ENCODE measurements at regions not wholly inside any gene's neighbourhood (a gene's known extent, or its start where the extent isn't known, plus 50 kb on each side); places are given as distances from the start of the nearest gene placed in this dataset.

- Histone ChIP-seq H2AFZ (no peak overlapping the region), H3K9ac (no peak overlapping the region), H3K4me1 (no peaks in the 10 kb centered on the region), H3K4me3 (ENCODE audit: low read depth, low read length) (no peak overlapping the region), H3K27ac (no peak overlapping the region), H3K9me3 (ENCODE audit: control insufficient read depth, low read length) (no peaks in the 10 kb centered on the region), H3K4me2 (ENCODE audit: low read length) (no peak overlapping the region), H3K27me3 (ENCODE audit: control insufficient read depth, insufficient read depth, low read length) (no peaks in the 10 kb centered on the region), H3K36me3 (ENCODE audit: control insufficient read depth, insufficient read depth, low read length) (no peaks in the 10 kb centered on the region), H3K79me2 (no peaks in the 10 kb centered on the region)
- no peak for TF ChIP-seq CTCF (IDR thresholded peaks at IDR 0.05)
Observed at GRCh38 chr18:44597797-44598196, 82.9 kb upstream of the SETBP1 start.

DNA sequence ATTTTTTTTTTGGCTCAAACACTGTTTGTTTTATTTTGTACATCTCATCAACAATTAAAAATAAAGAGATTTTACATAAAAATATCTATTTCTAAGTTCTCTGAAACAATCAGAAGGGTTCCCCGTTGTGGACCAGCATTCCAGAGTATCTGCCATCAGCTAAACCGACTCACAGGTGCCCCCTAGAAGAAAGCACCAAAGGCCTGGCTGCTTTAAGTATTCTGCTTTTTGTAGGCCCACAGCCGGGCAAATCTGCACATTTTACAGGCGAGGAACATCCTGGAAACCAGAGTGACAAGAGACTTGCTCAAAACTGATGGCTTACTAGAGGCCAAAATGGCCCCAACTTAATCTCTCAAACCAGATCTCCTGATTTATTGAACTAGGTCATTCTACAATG lies 82.2 kb upstream of the SETBP1 start:
- Histone ChIP-seq H2AFZ (no peak overlapping the region), H3K9me3 (ENCODE audit: control insufficient read depth, low read length) (no peaks in the 10 kb centered on the region), H3K4me2 (ENCODE audit: low read length) (no peak overlapping the region), H3K27me3 (ENCODE audit: control insufficient read depth, insufficient read depth, low read length) (no peaks in the 10 kb centered on the region), H3K79me2 (no peaks in the 10 kb centered on the region), H3K4me1 (no peaks in the 10 kb centered on the region), H3K27ac (no peak overlapping the region), H3K4me3 (ENCODE audit: low read depth, low read length) (no peak overlapping the region), H3K9ac (no peak overlapping the region), H3K36me3 (ENCODE audit: control insufficient read depth, insufficient read depth, low read length) (no peaks in the 10 kb centered on the region)
- TF ChIP-seq CTCF (IDR thresholded peaks at IDR 0.05) = no peak

- Histone ChIP-seq H3K27ac (no peak overlapping the region), H3K79me2 (no peaks in the 10 kb centered on the region), H3K4me1 (no peaks in the 10 kb centered on the region), H3K4me2 (ENCODE audit: low read length) (no peak overlapping the region), H3K4me3 (ENCODE audit: low read depth, low read length) (no peak overlapping the region), H3K36me3 (ENCODE audit: control insufficient read depth, insufficient read depth, low read length) (no peaks in the 10 kb centered on the region), H3K27me3 (ENCODE audit: control insufficient read depth, insufficient read depth, low read length) (no peaks in the 10 kb centered on the region), H2AFZ (no peak overlapping the region), H3K9me3 (ENCODE audit: control insufficient read depth, low read length) (no peaks in the 10 kb centered on the region), H3K9ac (no peak overlapping the region)
- TF ChIP-seq CTCF (IDR thresholded peaks at IDR 0.05) = no peak
Observed at GRCh38 chr18:44599412-44599811, 81.3 kb upstream of the SETBP1 start.

- H3K36me3 ChIP-seq (ENCODE audit: control insufficient read depth, insufficient read depth, low read length) = no peaks in the 10 kb centered on the region
- no peaks in the 10 kb centered on the region for H3K27me3 ChIP-seq (ENCODE audit: control insufficient read depth, insufficient read depth, low read length)
- H3K79me2 ChIP-seq = no peaks in the 10 kb centered on the region
- no peaks in the 10 kb centered on the region for H3K4me1 ChIP-seq
- H3K27ac ChIP-seq = no peak overlapping the region
- no peak for TF ChIP-seq CTCF (IDR thresholded peaks at IDR 0.05)
- H3K9me3 ChIP-seq (ENCODE audit: control insufficient read depth, low read length) = no peaks in the 10 kb centered on the region
- H2AFZ ChIP-seq = no peak overlapping the region
- H3K4me3 ChIP-seq (ENCODE audit: low read depth, low read length) = no peak overlapping the region
- no peak overlapping the region for H3K4me2 ChIP-seq (ENCODE audit: low read length)
- H3K9ac ChIP-seq = no peak overlapping the region
Observed at GRCh38 chr18:44601447-44601846, 79.2 kb upstream of the SETBP1 start.

DNA sequence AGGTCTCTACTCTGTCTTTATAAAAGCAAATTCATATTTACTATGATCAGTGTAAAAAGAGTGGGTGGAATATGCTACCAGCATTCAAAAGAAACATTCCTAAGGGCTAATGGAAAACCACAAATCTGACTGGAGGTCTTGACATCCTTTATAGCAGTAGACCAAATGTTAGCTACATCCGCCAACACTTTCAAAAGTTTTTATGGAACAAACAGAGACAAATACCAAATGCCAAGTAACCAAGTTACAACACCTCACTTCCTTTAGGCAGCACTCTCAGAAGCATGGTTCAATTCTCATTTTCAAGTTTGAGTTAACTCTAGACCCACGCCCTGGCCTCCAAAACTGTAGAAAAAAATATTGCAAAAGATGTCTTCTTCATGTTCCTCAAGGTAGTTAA lies 78.3 kb upstream of the SETBP1 start:
- no peak overlapping the region for H3K4me3 ChIP-seq (ENCODE audit: low read depth, low read length)
- no peak overlapping the region for H3K27ac ChIP-seq
- H3K9ac ChIP-seq = no peak overlapping the region
- H3K79me2 ChIP-seq = no peaks in the 10 kb centered on the region
- no peak for TF ChIP-seq CTCF (IDR thresholded peaks at IDR 0.05)
- no peaks in the 10 kb centered on the region for H3K9me3 ChIP-seq (ENCODE audit: control insufficient read depth, low read length)
- H3K27me3 ChIP-seq (ENCODE audit: control insufficient read depth, insufficient read depth, low read length) = no peaks in the 10 kb centered on the region
- no peak overlapping the region for H3K4me2 ChIP-seq (ENCODE audit: low read length)
- H3K4me1 ChIP-seq = no peaks in the 10 kb centered on the region
- H2AFZ ChIP-seq = no peak overlapping the region
- H3K36me3 ChIP-seq (ENCODE audit: control insufficient read depth, insufficient read depth, low read length) = no peaks in the 10 kb centered on the region
